OCI-LY7 (cell line): ENCODE measurements at regions not wholly inside any gene's neighbourhood (a gene's known extent, or its start where the extent isn't known, plus 50 kb on each side); places are given as distances from the start of the nearest gene placed in this dataset.

Source experiments
- BruUV-seq: library from RNA; stranded (reverse); fragments of 400-500 nt; replicated peaks from 2 replicates; lab custom pipeline; 2021; lab: Mats Ljungman, UMichigan
- CTCF ChIA-PET: fragments of 300-600 bp; sonication (Branson Sonifier 250); formaldehyde crosslinking; loops from one replicate; lab custom pipeline; 2022; ENCODE audit warnings: antibody characterized with exemption; ENCODE audit not compliant: unreplicated experiment; lab: Charles Lee
- POLR2A ChIA-PET: fragments of 300-600 bp; sonication (Branson Sonifier 250); formaldehyde crosslinking; loops from one replicate; lab custom pipeline; 2022; ENCODE audit warnings: antibody characterized with exemption; lab: Charles Lee
- DNase-seq: peaks from one replicate; pipeline ENCODE4 v3.0.0-alpha.2; 2015; ENCODE audit warnings: low spot score
- H2AFZ ChIP-seq: fragments of 200-600 bp; sonication (generic), shearing (Covaris generic); 2 replicates; pipeline ENCODE4 v1.6.1; 2014; ENCODE audit warnings: mild to moderate bottlenecking, antibody characterized with exemption, low read length, moderate library complexity
- H3K27ac ChIP-seq: fragments of 200-600 bp; sonication (generic); 2 replicates; pipeline ENCODE4 v1.5.1; 2014; ENCODE audit warnings: mixed run types, low read depth, mild to moderate bottlenecking, moderate library complexity, low read length, inconsistent platforms; ENCODE audit not compliant: poor library complexity, severe bottlenecking
- H3K36me3 ChIP-seq: fragments of 200-600 bp; sonication (generic); 2 replicates; pipeline ENCODE4 v1.6.1; 2014; ENCODE audit warnings: mild to moderate bottlenecking, antibody characterized with exemption, low read length, moderate library complexity, mixed read lengths; ENCODE audit not compliant: insufficient read depth
- H3K4me1 ChIP-seq: fragments of 200-600 bp; sonication (generic); 2 replicates; pipeline ENCODE4 v1.5.1; 2014; ENCODE audit warnings: mild to moderate bottlenecking, low read length; ENCODE audit not compliant: insufficient read depth, poor library complexity, severe bottlenecking
- H3K4me2 ChIP-seq: fragments of 200-600 bp; sonication (generic); 2 replicates; pipeline ENCODE4 v1.6.1; 2014; ENCODE audit warnings: mild to moderate bottlenecking, low read length
- H3K4me3 ChIP-seq: fragments of 200-600 bp; sonication (generic); 2 replicates; pipeline ENCODE4 v1.5.1; 2014; ENCODE audit warnings: mild to moderate bottlenecking, low read depth, low read length; ENCODE audit not compliant: poor library complexity, severe bottlenecking
- H3K79me2 ChIP-seq: fragments of 200-600 bp; sonication (generic); 2 replicates; pipeline ENCODE4 v1.6.1; 2016; ENCODE audit warnings: low read depth, mild to moderate bottlenecking, low read length, moderate library complexity, mixed read lengths; ENCODE audit not compliant: insufficient read depth
- H3K9me2 ChIP-seq: fragments of 200-600 bp; sonication (generic); 2 replicates; pipeline ENCODE4 v1.6.1; 2016; ENCODE audit warnings: mild to moderate bottlenecking, low read length, mixed read lengths; ENCODE audit not compliant: insufficient read depth
- H3K9me3 ChIP-seq: fragments of 200-600 bp; sonication (generic); 2 replicates; pipeline ENCODE4 v1.6.1; 2014; ENCODE audit warnings: mild to moderate bottlenecking, mixed run types, low read length, mixed read lengths
- H4K20me1 ChIP-seq: fragments of 200-600 bp; sonication (generic); 2 replicates; pipeline ENCODE4 v1.6.1; 2014; ENCODE audit warnings: mild to moderate bottlenecking, antibody characterized with exemption, low read length, moderate library complexity, mixed read lengths; ENCODE audit not compliant: insufficient read depth
- EZH2phosphoT487 ChIP-seq: fragments of 200-600 bp; sonication (generic); IDR thresholded peaks from 2 replicates; pipeline ENCODE4 v1.6.1; 2018; ENCODE audit warnings: low read depth, borderline replicate concordance, mild to moderate bottlenecking, mixed run types, antibody characterized with exemption, low read length, moderate library complexity, mixed read lengths
- intact Hi-C: fragments of 100-400 bp; cut with micrococcal nuclease; formaldehyde crosslinking; loops from one replicate; pipeline ENCODE4 v1.10.0; 2022; ENCODE audit not compliant: unreplicated experiment
- TF ChIP-seq, protein P1 (sequence below): fragments of 200-600 bp; sonication (generic); conservative IDR thresholded peaks from 2 replicates; pipeline ENCODE4 v1.5.1; 2014; ENCODE audit warnings: mild to moderate bottlenecking, antibody characterized with exemption, low read length, moderate library complexity, mixed read lengths

DNA sequence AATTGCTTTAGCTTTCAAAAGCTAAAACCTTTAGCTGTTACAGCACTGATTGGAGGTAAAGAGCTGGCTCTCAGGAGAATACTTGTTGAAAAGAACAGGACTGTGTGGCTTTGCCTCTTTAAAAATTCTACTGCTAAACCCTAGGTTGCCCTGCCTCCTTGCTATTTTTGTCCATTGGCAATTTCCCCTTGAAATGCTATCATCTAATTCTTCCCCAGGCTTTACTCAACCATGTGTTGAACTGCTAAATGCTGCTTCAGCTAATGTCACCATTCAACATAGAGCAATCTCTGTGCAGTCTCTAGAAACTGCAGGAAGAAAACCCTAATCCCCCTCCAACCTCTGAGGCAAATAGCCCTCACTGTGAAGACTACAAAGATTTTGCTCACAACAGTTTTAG, 203.7 kb upstream of the ARX start:
- no peak overlapping the region for H2AFZ ChIP-seq
- ChIA-PET POLR2A (no interaction called here), CTCF (no interaction called here)
- no peak overlapping the region for H3K4me2 ChIP-seq
- H4K20me1 ChIP-seq = no peaks in the 10 kb centered on the region
- no TSS peak for BruUV-seq
- no peaks in the 10 kb centered on the region for H3K4me1 ChIP-seq
- intact Hi-C loops = no loop called here
- no peak overlapping the region for H3K27ac ChIP-seq
- TF ChIP-seq, protein P1, sequence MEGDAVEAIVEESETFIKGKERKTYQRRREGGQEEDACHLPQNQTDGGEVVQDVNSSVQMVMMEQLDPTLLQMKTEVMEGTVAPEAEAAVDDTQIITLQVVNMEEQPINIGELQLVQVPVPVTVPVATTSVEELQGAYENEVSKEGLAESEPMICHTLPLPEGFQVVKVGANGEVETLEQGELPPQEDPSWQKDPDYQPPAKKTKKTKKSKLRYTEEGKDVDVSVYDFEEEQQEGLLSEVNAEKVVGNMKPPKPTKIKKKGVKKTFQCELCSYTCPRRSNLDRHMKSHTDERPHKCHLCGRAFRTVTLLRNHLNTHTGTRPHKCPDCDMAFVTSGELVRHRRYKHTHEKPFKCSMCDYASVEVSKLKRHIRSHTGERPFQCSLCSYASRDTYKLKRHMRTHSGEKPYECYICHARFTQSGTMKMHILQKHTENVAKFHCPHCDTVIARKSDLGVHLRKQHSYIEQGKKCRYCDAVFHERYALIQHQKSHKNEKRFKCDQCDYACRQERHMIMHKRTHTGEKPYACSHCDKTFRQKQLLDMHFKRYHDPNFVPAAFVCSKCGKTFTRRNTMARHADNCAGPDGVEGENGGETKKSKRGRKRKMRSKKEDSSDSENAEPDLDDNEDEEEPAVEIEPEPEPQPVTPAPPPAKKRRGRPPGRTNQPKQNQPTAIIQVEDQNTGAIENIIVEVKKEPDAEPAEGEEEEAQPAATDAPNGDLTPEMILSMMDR = no peak
- TF ChIP-seq EZH2phosphoT487 = no peak
- H3K79me2 ChIP-seq = no peaks in the 10 kb centered on the region
- H3K9me2 ChIP-seq = no peaks in the 10 kb centered on the region
- no peaks in the 10 kb centered on the region for H3K36me3 ChIP-seq
- no peaks in the 10 kb centered on the region for H3K9me3 ChIP-seq
- DNase-seq = no peak
- H3K4me3 ChIP-seq = no peak overlapping the region

GRCh38 chrX:25213611-25214010, 197.8 kb upstream of the ARX start:
- no peak overlapping the region for H3K27ac ChIP-seq

GRCh38 chrX:25207803-25208475, 192.2 kb upstream of the ARX start:
- Histone ChIP-seq H3K9me2 (no peaks in the 10 kb centered on the region), H3K36me3 (no peaks in the 10 kb centered on the region), H3K79me2 (no peaks in the 10 kb centered on the region), H4K20me1 (no peaks in the 10 kb centered on the region), H3K27ac (no peak overlapping the region), H3K4me1 (no peaks in the 10 kb centered on the region), H3K4me2 (no peak overlapping the region), H2AFZ (no peak overlapping the region), H3K4me3 (no peak overlapping the region), H3K9me3 (no peaks in the 10 kb centered on the region)
- ChIA-PET POLR2A (no interaction called here), CTCF (no interaction called here)
- intact Hi-C loops = no loop called here
- no peak for TF ChIP-seq EZH2phosphoT487
- TF ChIP-seq, protein P1 = no peak
- DNase-seq = no peak
- BruUV-seq = no TSS peak

More at GRCh38 chrX:25213611-25214010, 197.8 kb upstream of the ARX start:
- Histone ChIP-seq H3K79me2 (no peaks in the 10 kb centered on the region), H4K20me1 (no peaks in the 10 kb centered on the region), H3K4me1 (no peaks in the 10 kb centered on the region), H2AFZ (no peak overlapping the region), H3K4me2 (no peak overlapping the region), H3K9me3 (no peaks in the 10 kb centered on the region), H3K9me2 (no peaks in the 10 kb centered on the region), H3K36me3 (no peaks in the 10 kb centered on the region), H3K4me3 (no peak overlapping the region)
- no peak for DNase-seq
- TF ChIP-seq, protein P1 = no peak
- TF ChIP-seq EZH2phosphoT487 = no peak
- CTCF ChIA-PET = no interaction called here
- intact Hi-C loops = no loop called here
- no TSS peak for BruUV-seq
- POLR2A ChIA-PET = interaction anchor here (1.1 kb wide), 1 partner anchor 31 kb away, joined by 3 read pairs; no protein-coding TSS in a partner anchor
